ENCODE measurements at regions not wholly inside any gene's neighbourhood (a gene's known extent, or its start where the extent isn't known, plus 50 kb on each side); places are given as distances from the start of the nearest gene placed in this dataset.
A peak's percentile ranks its signal among the peaks of the same experiment; 100 is the strongest.

GRCh38 chr10:59055045-59055444 lies 121.4 kb upstream of the PHYHIPL start:
- no peak for DNase-seq

DNA sequence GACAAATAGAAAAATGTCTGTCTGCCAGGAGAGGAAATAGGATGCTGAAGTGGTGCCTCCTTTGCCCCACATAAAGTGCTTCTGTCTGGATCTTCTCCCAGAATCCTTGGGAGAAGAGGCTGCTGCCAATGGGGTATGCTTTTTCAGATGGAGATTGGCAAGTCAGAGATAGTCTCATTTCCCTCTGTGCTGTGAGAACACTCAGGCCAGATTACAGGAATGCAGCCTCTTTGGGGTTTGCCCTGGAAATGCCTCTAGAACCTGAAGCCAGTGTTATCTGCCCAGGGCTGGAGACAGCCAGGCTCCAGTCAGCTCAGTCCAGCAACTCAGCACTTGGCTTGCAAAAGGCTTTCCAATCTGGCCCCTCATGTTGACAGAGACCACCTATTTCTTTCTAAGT lies 119.1 kb upstream of the PHYHIPL start:
- DNase-seq: no peak

- DNase-seq: no peak
Measured at GRCh38 chr10:59060852-59061251, 115.6 kb upstream of the PHYHIPL start.

DNA sequence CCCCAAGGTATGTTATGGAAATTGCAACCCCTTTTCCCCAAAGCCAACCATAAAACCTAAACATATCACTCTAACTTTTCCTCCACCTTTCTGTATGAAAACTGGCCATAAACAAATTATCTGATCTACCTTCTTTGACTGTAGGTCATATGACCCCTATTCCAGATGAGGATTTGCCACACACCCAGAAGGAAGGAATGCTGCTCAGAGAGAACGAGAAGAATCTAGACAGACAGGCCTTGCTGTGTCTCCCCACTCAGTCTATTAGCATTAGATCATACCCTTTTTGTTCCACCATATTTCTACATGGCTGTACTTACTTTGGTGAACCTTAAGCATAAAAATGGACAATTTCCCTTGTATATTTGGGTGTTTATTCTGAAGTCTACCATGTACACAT lies 113.0 kb upstream of the PHYHIPL start:
- no peak for DNase-seq

DNA sequence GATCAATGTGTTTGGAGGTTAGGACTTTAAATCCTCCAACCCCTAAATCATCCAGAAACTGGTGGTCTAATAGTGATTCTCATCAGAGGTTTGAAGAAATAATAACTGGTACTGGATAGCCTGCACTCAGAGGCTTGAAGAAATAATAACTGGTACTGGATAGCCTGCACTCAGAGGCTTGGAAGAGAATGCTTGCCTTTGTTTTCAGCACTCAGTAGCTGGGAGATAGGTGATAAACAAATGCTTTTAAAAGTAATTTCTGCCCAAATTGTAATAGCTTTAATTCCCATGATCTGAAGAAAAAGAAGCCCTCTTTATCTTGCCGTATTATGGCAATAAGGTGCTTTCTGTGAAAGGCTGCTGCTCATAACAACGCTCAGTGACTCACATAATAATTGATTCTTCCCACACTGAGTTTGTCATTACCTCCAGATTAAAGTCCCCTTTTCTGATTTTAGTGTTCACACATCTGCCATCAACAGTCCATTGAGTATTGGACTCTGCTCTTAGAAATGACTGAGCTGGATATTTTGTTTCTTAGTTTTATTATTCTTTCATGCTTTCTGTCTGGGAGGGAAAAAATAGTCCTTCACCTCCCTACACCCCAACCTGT lies 112.3 kb upstream of the PHYHIPL start:
- no peak for DNase-seq

DNA sequence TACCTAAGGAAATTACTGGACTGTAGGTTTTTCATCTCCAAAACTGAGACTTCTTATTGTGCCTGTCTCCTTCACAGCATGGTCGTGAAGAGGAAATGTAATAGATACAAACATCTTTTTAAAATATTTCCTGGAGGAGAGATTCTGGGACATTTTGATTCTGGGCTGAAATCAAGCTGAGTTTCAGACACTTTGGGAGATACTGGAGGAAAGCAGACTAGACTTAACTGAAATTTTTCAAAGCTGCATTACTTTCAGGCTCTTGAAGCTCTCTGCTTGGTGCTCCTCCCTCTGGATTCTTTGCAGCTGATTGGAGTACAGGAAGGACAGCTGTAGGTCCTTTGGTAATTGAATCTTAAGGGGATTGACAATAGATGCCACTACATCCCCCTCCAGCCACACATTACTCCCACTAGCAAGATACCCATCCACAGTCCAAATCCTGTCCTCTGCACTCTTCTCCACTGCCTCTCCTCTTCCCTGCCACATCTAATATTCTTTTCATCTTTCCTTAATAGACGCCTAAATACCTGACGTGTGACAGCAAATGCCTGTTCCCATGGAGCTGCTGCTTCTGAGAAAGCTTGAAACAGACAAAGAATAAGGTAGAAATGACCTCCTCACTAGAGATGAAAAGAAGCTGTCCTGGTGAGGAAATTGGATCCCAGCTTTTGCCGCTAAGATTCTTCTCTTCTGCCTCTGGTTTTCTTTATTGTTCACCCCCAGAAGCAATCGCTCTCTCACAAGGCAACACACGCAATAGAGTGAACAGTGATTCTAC lies 111.5 kb upstream of the PHYHIPL start:
- DNase-seq: no peak

GRCh38 chr10:59068581-59069191 lies 107.8 kb upstream of the PHYHIPL start:
- DNase-seq: no peak

DNA sequence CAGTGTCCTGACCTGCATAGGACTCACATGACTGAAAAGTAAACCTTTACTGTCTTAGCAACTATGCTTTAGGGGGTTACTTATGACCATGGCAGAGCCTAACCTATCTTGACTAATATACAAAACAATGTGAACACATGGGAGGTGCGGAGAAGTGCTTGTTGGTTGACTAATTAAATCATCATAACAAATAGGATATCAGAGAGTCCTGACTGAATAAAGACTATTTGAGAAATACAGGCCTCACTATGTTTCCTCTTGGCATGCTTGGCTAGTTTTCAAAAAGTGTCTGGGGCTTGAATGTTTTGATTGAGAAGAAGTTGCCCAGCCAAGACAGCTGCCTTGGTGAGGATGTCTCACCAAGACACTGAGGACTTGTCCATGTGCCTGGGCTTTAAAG lies 104.4 kb upstream of the PHYHIPL start:
- peak; percentile 76 for DNase-seq

DNA sequence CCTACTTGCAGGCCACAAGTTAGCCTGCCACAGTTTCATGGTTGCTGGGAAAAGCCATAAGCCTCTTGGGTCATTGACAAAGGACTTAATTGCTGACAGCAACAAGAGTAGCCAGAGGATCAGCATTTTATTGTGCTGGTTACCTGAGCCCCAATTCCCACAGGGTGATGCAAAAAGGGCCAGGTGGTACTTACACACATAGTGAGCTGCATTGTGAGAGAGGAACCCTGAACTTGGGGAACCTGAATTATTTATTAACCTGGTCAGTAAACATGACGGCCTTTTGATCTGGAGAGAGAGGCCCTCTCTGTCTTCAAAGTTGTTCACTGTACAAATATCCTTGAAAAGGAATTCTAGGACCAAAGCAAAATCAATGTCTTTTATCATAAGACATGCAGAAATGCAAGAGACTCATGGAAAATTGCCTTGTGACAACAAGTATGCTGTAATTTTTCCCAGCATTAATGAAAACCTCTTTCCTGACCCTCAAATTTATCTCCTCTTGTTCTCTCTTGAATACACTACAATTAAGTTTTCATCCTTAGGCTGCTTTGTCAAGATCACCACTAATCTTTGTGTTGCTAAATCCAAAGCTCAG lies 102.9 kb upstream of the PHYHIPL start:
- DNase-seq: no peak

DNA sequence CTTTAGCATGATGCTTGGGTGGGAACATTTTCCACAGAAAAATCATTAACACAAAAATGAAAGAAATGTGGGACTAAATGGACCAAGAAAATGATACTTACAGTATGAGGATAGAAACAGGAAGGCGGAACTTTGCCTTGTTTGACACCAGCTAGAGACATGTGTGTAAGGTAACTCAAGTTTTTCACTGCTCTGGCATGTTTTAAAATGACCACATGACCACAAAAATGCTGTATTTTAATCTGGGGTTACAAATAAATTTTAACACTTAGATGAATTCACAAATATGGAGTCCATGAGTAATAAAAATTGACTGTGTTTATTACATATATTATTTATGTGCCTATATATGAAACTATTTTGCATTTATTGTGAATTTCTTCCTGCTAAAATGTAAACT lies 100.9 kb upstream of the PHYHIPL start:
- no peak for DNase-seq

DNA sequence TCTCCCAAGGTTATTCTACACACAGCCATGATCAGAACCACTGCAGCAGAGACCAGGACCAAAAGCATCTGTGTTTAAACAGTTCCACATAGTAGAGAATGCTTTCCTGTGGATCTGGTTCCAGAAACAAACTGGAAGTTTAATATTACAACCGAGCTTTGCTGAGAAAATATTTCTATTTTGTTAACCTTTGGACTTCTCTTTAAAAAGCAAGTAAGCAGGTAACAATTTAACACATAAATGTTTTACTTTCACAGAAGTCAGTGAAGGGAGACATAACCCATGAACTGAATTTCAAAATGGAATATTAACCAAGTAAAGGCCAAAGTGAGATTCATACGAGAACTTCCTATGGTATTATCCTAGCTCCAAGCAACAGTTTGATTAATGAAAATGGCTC lies 98.6 kb upstream of the PHYHIPL start:
- DNase-seq: peak; percentile 34

GRCh38 chr10:59078978-59079377 lies 97.5 kb upstream of the PHYHIPL start:
- DNase-seq: no peak

DNA sequence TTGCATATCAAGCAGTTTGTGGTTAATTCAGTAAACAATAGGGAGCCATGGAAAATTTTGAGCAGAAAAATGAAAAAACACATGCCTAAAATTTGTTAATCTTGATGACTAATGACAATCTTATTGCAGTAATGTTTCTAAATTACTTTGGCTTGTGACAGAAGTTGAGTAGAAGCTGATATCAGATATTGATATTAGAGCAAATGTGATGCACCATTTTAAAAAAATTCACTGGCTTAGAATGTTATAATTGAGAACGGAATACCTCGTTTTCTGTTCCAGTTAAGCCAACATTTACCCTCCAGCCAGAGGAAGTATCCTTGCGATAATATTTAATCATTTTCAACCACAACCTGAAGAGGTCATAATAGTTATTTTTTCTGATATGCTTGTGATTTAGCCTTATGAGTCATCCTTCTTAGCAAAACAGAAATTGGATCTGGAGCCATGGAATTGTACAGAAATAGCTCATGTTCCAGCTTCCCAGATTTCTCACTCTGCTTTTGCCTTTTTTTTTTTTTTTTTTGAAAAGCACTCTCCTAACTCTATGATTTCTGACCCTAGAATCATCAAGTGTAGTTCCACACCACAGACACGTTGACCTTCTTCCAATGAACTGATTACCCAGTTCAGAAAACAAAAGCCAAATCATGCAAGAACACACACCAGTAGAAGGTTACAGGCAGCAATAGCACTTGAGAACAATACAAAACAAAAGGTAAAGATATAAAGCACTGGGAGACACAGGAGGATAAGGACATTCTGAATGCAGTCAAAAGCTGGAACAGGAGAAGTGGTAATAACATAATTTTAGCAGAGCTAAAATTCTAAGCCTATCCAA lies 96.8 kb upstream of the PHYHIPL start:
- peak; percentile 92 for DNase-seq

DNA sequence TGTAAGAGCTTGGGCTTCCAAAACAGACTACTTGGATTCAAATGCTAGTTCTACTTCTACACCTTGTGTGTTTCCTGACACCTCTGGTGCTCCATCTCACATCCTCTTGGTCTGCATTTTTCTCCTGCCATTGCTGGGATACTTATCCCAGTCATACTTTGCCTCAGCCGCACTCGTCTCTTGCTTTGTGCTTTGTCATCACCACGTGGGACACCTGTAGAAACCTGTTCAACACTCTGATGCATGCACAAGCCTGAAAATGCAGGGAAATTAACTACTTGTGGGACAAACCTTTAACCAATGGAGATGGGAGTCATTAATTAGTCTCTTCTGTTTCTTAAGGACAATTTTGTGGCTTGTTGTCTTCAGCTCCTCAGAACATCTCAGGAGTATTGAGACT lies 94.2 kb upstream of the PHYHIPL start:
- DNase-seq: no peak

DNA sequence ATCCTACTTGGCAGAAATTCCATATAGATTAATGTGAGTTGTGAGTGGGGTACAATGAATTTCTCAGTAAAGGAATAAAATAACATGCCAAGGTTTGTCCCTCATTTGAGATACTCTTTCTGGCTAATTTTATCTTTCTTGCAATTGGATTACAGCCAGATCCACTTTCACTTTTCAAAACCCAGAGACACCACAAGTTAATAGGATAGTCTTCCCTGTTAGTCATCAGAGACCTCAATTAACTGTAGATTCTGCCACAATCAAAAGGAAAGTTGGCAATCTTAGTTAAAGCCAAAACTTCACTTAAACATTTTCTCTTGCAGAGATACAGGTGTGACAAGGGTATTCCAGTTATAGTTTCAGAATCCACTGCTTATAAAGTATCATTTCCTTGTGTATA lies 91.4 kb upstream of the PHYHIPL start:
- DNase-seq: no peak

- DNase-seq: no peak
Measured at GRCh38 chr10:59085711-59086502, 90.5 kb upstream of the PHYHIPL start.

DNA sequence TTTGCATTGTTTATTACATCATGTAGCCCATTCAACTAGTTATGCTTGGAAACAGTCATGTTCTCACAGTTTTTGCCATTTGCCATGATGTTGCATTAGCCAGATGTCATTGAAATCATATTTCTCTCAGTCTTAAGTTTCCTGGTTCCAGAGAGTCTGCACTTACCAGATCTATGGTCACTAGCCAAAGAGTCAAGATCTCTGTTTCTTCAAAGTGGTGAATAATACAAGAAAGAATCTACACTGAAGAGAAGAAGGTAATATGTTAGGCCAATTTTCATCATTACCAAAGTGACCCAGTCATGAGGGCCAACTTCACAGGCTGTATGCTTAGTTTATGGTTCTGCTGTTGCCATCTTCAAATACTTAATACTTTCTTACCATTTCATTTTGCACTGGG lies 89.0 kb upstream of the PHYHIPL start:
- DNase-seq: no peak

DNA sequence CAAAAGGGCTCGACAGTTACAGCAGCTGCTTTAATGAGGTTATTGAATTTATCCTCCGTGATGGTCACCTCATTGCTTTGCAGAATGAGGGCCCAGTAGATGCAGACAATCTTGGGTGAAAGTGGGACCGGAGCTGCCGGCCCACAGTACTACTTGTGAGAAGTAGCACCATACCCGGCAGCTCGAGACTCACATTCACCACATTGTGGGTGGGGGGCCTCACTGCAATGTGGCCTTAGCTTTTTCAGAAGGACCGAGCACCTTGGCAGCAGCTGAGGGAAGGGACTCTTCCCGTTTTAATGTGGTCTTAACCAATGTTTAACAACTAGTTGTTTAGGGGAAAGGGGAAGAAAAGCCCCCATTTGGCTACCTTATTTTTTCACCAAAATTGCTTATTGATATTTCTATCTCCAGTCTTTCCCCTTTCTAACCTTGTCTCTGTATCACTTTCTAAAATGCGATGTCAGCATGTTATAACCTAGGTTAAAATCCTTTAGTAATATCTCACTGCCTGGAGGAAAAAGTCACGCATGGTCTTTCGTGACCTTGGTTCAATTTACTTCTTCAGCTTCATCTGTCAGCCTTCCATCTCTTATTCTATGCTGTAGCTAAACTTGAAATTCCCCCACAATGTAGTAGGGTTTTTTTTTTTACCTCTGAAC lies 87.4 kb upstream of the PHYHIPL start:
- DNase-seq: no peak

GRCh38 chr10:59090817-59091622 lies 85.4 kb upstream of the PHYHIPL start:
- no peak for DNase-seq

DNA sequence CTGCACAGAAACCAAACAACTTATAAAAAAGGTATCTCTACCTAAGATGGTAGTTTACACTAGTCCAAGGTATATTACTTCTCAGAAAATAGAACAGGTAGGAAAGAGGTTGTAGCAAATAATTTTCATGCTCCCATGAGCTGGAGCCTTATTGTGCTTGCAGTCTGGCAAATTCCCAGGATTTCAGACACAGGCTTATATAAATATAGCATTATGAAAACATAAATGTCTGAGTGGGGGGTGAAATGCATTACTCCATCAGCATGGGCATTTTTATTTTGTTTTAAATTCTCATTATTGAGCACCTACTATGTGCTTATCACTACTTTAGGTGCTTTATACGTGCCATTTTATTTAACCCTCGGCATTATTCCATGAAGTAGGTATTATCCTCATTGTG lies 83.0 kb upstream of the PHYHIPL start:
- no peak for DNase-seq

DNA sequence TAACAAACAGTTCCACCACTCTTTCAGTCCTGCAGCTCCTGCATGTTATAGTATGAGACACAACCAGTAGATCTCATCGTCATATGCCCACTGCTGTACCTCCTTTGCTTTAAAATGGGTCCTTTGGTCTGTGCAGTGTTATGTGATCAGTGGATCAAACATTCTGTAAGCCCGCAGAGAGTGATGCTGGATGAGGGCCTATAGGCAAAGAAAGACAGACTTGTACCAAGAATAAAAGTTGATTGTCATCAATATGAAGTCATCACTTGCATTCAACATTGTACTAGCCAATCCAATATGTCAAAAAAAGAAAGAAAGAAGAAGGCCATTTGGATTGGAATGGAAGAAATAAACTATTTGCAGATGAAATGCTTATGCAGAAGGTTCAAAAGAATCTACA lies 79.8 kb upstream of the PHYHIPL start:
- DNase-seq: no peak
